PC-3 (cell line): ENCODE measurements at regions not wholly inside any gene's neighbourhood (a gene's known extent, or its start where the extent isn't known, plus 50 kb on each side); places are given as distances from the start of the nearest gene placed in this dataset.
"Not testable (repeated sequence)": the region's sequence is repeated elsewhere in the genome, so short reads cannot be mapped to it uniquely, and the experiment has no call there.

ENCODE experiments used
- ATAC-seq: fragments of 200-7000 bp; cut with Tn5 transposase; 2 replicates; pipeline ENCODE4 v1.9.1; 2020; ENCODE audit warnings: mild to moderate bottlenecking, moderate library complexity
- BruUV-seq: library from RNA; stranded (reverse); fragments of 400-500 nt; replicated peaks from 2 replicates; lab custom pipeline; 2021; lab: Mats Ljungman, UMichigan
- CTCF ChIA-PET: fragments of 300-600 bp; sonication (Branson Sonifier 250); formaldehyde crosslinking; loops from one replicate; lab custom pipeline; 2022; ENCODE audit warnings: antibody characterized with exemption; lab: Charles Lee
- POLR2A ChIA-PET: fragments of 300-600 bp; sonication (Branson Sonifier 250); formaldehyde crosslinking; loops from one replicate; lab custom pipeline; 2022; ENCODE audit warnings: antibody characterized with exemption; ENCODE audit not compliant: unreplicated experiment; lab: Charles Lee
- DNase-seq: peaks from one replicate; pipeline ENCODE4 v3.0.0-alpha.2; 2015
- H2AFZ ChIP-seq: fragments of 300-600 bp; sonication (generic); 2 replicates; pipeline ENCODE4 v1.6.0; 2016; ENCODE audit warnings: antibody characterized with exemption, low read length
- H3F3A ChIP-seq: fragments of 300-600 bp; sonication (generic); one replicate; pipeline ENCODE4 v1.6.0; 2017; ENCODE audit warnings: antibody characterized with exemption, low read length, control low read depth, mild to moderate bottlenecking; ENCODE audit not compliant: unreplicated experiment
- H3K27ac ChIP-seq: fragments of 300-600 bp; sonication (generic); 2 replicates; pipeline ENCODE4 v1.5.1; 2016; ENCODE audit warnings: mild to moderate bottlenecking, low read length
- H3K27me3 ChIP-seq: fragments of 300-600 bp; sonication (generic); 2 replicates; pipeline ENCODE4 v1.6.1; 2016; ENCODE audit warnings: low read length, mixed read lengths
- H3K36me3 ChIP-seq: fragments of 300-600 bp; sonication (generic); 2 replicates; pipeline ENCODE4 v1.6.1; 2016; ENCODE audit warnings: low read depth, mixed run types, low read length, mixed read lengths
- H3K4me1 ChIP-seq: fragments of 300-600 bp; sonication (generic); 2 replicates; pipeline ENCODE4 v1.5.1; 2016; ENCODE audit warnings: low read length; ENCODE audit not compliant: insufficient read depth
- H3K4me2 ChIP-seq: fragments of 300-600 bp; sonication (generic); 2 replicates; pipeline ENCODE4 v1.6.0; 2016; ENCODE audit warnings: low read length
- H3K4me3 ChIP-seq: fragments of 300-600 bp; sonication (generic); 2 replicates; pipeline ENCODE4 v1.5.1; 2016; ENCODE audit warnings: mild to moderate bottlenecking, low read length, mixed read lengths
- H3K79me2 ChIP-seq: fragments of 300-600 bp; sonication (generic); 2 replicates; pipeline ENCODE4 v1.6.1; 2017; ENCODE audit warnings: low read length, mixed read lengths
- H3K9ac ChIP-seq: fragments of 300-600 bp; sonication (generic); 2 replicates; pipeline ENCODE4 v1.6.0; 2016; ENCODE audit warnings: mild to moderate bottlenecking, low read length
- H3K9me2 ChIP-seq: fragments of 300-600 bp; sonication (generic); replicated peaks from 2 replicates; pipeline ENCODE4 v1.6.1; 2016; ENCODE audit warnings: mixed run types, low read length, mixed read lengths
- H3K9me3 ChIP-seq: fragments of 300-600 bp; sonication (generic); 2 replicates; pipeline ENCODE4 v1.6.1; 2016; ENCODE audit warnings: low read length, mixed read lengths
- H4K20me1 ChIP-seq: fragments of 300-600 bp; sonication (generic); 2 replicates; pipeline ENCODE4 v1.6.1; 2016; ENCODE audit warnings: low read length, mixed read lengths
- EZH2 ChIP-seq: fragments of 300-600 bp; sonication (generic); IDR thresholded peaks from one replicate; pipeline ENCODE4 v1.6.1; 2017; ENCODE audit warnings: antibody characterized with exemption, mild to moderate bottlenecking, low read length; ENCODE audit not compliant: unreplicated experiment
- EZH2phosphoT487 ChIP-seq: fragments of 300-600 bp; sonication (generic); IDR thresholded peaks from 2 replicates; pipeline ENCODE4 v1.6.1; 2018; ENCODE audit warnings: mild to moderate bottlenecking, antibody characterized with exemption, low read length, borderline replicate concordance
- intact Hi-C: fragments of 100-400 bp; cut with micrococcal nuclease; formaldehyde crosslinking; loops from 2 replicates; pipeline ENCODE4 v1.9.0; 2023
- TF ChIP-seq, protein P1 (sequence below): fragments of 300-600 bp; sonication (generic); conservative IDR thresholded peaks from 2 replicates; pipeline ENCODE4 v1.5.1; 2017; ENCODE audit warnings: antibody characterized with exemption, low read depth, mild to moderate bottlenecking, low read length

DNA sequence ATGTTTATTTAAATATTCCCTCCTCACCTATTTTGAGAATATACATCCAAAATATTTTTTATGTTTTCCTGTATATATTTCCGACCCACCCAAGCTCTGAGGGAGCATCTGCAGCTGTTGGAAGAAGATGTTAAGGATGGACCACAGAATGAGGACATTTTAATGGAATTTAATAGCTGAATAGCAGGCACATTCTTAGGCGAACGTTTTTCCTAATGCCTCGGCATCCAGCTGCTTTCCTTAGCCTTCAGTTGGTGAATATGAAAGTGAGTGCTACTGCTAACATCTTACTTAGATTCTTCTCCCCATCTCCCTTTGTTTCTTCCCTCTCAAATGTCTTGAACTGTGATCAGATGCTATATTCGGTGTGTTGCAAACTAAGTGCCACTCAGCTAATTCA, 158.0 kb upstream of the CTSO start:
- DNase-seq (no peak), ATAC-seq (no peak)
- no peak overlapping the region for H3K27ac ChIP-seq
- no peaks in the 10 kb centered on the region for H3K27me3 ChIP-seq
- intact Hi-C loops, result no loop called here
- peaks cover 17% of the 10 kb centered on the region for H3K4me1 ChIP-seq
- no peaks in the 10 kb centered on the region for H3K9me2 ChIP-seq
- no peaks in the 10 kb centered on the region for H3F3A ChIP-seq
- peak overlapping the region; percentile 30; the same call in 1 of the 2 replicates for H2AFZ ChIP-seq
- H3K9ac ChIP-seq, result no peak overlapping the region
- H3K36me3 ChIP-seq, result no peaks in the 10 kb centered on the region
- H4K20me1 ChIP-seq, result no peaks in the 10 kb centered on the region
- ChIA-PET CTCF (no interaction called here), POLR2A (no interaction called here)
- no peaks in the 10 kb centered on the region for H3K79me2 ChIP-seq
- H3K4me3 ChIP-seq, result no peak overlapping the region
- H3K4me2 ChIP-seq, result no peak overlapping the region
- TF ChIP-seq, protein P1, sequence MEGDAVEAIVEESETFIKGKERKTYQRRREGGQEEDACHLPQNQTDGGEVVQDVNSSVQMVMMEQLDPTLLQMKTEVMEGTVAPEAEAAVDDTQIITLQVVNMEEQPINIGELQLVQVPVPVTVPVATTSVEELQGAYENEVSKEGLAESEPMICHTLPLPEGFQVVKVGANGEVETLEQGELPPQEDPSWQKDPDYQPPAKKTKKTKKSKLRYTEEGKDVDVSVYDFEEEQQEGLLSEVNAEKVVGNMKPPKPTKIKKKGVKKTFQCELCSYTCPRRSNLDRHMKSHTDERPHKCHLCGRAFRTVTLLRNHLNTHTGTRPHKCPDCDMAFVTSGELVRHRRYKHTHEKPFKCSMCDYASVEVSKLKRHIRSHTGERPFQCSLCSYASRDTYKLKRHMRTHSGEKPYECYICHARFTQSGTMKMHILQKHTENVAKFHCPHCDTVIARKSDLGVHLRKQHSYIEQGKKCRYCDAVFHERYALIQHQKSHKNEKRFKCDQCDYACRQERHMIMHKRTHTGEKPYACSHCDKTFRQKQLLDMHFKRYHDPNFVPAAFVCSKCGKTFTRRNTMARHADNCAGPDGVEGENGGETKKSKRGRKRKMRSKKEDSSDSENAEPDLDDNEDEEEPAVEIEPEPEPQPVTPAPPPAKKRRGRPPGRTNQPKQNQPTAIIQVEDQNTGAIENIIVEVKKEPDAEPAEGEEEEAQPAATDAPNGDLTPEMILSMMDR, result no peak
- no peak for TF ChIP-seq EZH2phosphoT487
- TF ChIP-seq EZH2, result no peak
- no peaks in the 10 kb centered on the region for H3K9me3 ChIP-seq
- no TSS peak for BruUV-seq

DNA sequence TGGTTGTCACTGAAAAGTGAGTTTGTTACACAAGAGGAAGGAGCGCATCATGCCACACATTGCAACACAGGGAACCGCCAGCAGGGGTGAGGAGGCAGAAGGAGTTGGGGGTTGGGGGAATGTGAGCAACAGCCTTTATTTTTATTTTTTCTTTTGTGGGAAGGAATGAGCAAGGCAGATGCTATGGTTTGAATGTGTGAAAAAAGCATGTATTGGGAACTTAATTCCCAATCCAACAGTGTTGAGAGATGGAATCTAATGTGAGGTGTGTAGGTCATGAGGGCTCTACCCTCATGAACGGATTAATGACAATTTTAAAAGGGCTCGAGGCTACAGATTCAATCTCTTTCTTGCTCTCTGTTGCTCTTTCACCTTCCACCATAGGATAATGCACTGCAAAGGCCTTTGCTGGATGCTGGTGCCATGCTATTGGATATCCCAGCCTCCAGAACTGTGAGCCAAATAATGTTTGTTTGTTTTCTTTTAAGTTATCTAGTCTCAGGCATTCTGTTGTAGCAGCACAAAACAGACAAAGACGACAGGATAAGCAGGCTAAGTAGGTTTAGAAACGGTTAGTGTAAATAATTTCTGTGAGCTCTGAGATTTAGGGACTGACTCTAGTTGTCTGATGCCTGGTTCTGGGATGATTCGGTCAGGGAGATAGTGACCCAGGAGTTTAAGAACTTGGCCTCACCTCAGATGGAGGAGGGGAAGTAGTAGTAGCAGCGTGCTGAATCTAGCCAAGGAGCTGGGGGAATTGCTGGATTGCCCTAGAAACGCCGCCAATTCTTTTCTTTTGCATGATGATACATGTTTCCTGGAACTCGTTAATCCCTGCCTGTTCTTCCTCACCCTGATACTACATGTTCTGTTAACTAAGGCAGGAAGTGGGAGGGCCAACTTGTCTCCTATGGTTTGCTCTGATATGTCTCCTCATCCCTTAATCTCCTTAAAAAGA, 156.6 kb upstream of the CTSO start:
- TF ChIP-seq EZH2phosphoT487 (no peak), EZH2 (no peak)
- TF ChIP-seq, protein P1, result peak; percentile 23; the same call in 1 of the 2 replicates
- no peak for ATAC-seq
- peak overlapping the region; percentile 6; the same call in 1 of the 2 replicates for H2AFZ ChIP-seq
- H3F3A ChIP-seq, result no peaks in the 10 kb centered on the region
- no peak overlapping the region for H3K27ac ChIP-seq
- no peak overlapping the region for H3K4me3 ChIP-seq
- H3K4me2 ChIP-seq, result no peak overlapping the region
- no peak for DNase-seq
- H3K4me1 ChIP-seq, result peaks cover 4% of the 10 kb centered on the region; the same call in 1 of the 2 replicates
- CTCF ChIA-PET, result no interaction called here
- POLR2A ChIA-PET, result no interaction called here
- no peaks in the 10 kb centered on the region for H4K20me1 ChIP-seq
- no peaks in the 10 kb centered on the region for H3K36me3 ChIP-seq
- H3K79me2 ChIP-seq, result no peaks in the 10 kb centered on the region
- no peaks in the 10 kb centered on the region for H3K9me3 ChIP-seq
- BruUV-seq, result no TSS peak
- no peaks in the 10 kb centered on the region for H3K27me3 ChIP-seq
- intact Hi-C loops, result no loop called here
- H3K9ac ChIP-seq, result no peak overlapping the region
- H3K9me2 ChIP-seq, result no peaks in the 10 kb centered on the region

GRCh38 chr4:156109087-156109486, 155.4 kb upstream of the CTSO start:
- H3K9me3 ChIP-seq, H3K36me3 ChIP-seq, H3F3A ChIP-seq, POLR2A ChIA-PET, H4K20me1 ChIP-seq, ATAC-seq, H3K27ac ChIP-seq, CTCF ChIA-PET, H3K4me2 ChIP-seq, H3K4me1 ChIP-seq, H2AFZ ChIP-seq, H3K9me2 ChIP-seq, H3K27me3 ChIP-seq, H3K4me3 ChIP-seq, intact Hi-C loops, DNase-seq, BruUV-seq, H3K79me2 ChIP-seq, H3K9ac ChIP-seq: not testable (repeated sequence)
